ENCODE measurements at regions not wholly inside any gene's neighbourhood (a gene's known extent, or its start where the extent isn't known, plus 50 kb on each side); places are given as distances from the start of the nearest gene placed in this dataset.

DNA sequence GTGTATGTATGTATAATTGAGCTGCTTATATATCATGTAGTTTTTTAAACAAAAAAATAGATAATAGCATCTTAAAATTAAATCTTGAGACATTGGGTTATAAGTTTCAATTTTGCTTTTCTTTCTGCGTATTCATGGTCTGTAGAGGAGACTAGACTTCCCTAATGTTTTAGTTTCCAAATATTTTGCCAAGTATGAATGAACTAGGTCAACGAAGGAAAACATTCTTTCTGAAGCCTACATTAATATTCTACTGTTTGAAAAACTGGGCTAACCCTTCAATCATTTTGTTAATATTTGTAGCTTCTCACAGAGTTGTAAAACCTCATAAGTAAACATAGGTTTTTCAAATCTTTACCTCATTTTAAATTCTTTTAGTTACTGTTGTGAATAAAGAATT lies 592.7 kb downstream of the USP25 start:
- H3K27ac ChIP-seq: peak overlapping the region in 2 of 12 donors; percentile 2 to 31
- no peaks in the 10 kb centered on the region for H3K27me3 ChIP-seq
- intact Hi-C loops (cut with DNase I): loop anchor here in 1 of 10 donors (10.0 kb wide), 1 partner anchor 128 kb away; no protein-coding TSS in a partner anchor
- H3K4me3 ChIP-seq: peak overlapping the region in 2 of 12 donors; percentile 1 to 24
- DNase-seq (no peak), ATAC-seq (peak in 1 of 4 donors; percentile 59)
- WGBS, 4 donors: 60 to 74% (median 64%) methylated on average over 2 of the region's 2 CpGs
- peaks cover 0 to 23% (median 0%) of the 10 kb centered on the region in 12 donors for H3K4me1 ChIP-seq
- no peaks in the 10 kb centered on the region for H3K36me3 ChIP-seq
- H3K9me3 ChIP-seq: no peaks in the 10 kb centered on the region
- TF ChIP-seq POLR2A (IDR thresholded peaks at IDR 0.05): no peak
- TF ChIP-seq, protein P1, sequence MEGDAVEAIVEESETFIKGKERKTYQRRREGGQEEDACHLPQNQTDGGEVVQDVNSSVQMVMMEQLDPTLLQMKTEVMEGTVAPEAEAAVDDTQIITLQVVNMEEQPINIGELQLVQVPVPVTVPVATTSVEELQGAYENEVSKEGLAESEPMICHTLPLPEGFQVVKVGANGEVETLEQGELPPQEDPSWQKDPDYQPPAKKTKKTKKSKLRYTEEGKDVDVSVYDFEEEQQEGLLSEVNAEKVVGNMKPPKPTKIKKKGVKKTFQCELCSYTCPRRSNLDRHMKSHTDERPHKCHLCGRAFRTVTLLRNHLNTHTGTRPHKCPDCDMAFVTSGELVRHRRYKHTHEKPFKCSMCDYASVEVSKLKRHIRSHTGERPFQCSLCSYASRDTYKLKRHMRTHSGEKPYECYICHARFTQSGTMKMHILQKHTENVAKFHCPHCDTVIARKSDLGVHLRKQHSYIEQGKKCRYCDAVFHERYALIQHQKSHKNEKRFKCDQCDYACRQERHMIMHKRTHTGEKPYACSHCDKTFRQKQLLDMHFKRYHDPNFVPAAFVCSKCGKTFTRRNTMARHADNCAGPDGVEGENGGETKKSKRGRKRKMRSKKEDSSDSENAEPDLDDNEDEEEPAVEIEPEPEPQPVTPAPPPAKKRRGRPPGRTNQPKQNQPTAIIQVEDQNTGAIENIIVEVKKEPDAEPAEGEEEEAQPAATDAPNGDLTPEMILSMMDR (IDR thresholded peaks at IDR 0.05): no peak

DNA sequence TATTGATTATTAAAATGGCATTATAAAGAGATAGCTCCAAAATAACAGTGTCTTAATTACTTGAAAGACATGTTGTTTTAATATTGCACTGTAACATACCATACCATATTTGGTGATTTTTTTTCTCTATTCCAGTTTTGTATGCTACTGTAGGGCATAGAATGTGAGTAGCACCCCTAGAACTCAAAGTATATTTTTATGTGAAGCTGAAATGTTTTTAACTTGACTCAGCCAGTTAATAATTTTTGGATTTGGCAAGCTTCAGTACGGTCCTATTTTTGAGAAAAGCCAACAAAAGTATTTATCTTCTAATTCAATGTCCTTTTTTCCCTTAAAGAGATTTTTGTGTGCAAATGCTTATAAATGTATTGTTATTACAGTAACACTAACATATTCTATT lies 593.8 kb downstream of the USP25 start:
- ATAC-seq (no peak), DNase-seq (no peak)
- H3K27me3 ChIP-seq: no peaks in the 10 kb centered on the region
- TF ChIP-seq POLR2A (IDR thresholded peaks at IDR 0.05): no peak
- TF ChIP-seq, protein P1 (IDR thresholded peaks at IDR 0.05): no peak
- no peak overlapping the region for H3K4me3 ChIP-seq
- WGBS, 4 donors: 70 to 75% (median 72%) methylated on average over 1 of the region's 1 CpG
- H3K36me3 ChIP-seq: no peaks in the 10 kb centered on the region
- H3K9me3 ChIP-seq: no peaks in the 10 kb centered on the region
- H3K27ac ChIP-seq: no peak overlapping the region
- peaks cover 0 to 23% (median 0%) of the 10 kb centered on the region in 12 donors for H3K4me1 ChIP-seq
- intact Hi-C loops (cut with DNase I): loop anchor here in 1 of 10 donors (10.0 kb wide), 1 partner anchor 129 kb away; no protein-coding TSS in a partner anchor

DNA sequence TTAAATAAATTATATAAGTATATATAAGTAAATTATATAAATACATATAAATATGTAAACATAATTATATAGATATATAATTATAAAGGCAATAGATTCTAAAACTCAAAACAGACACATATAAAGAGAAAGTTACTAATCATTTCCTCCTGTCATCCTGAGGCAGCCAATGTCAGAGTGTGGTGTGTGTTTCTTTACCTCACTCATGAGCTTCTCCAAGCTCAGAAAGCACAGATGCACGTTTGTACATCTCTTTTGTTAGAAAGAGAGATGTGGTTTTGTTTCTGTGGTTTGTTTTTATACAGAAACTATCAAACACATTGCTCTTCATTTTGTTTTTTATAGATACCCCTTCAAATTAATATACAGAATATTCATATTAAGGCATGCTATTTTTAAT lies 594.8 kb downstream of the USP25 start:
- no peak for DNase-seq
- H3K4me3 ChIP-seq: no peak overlapping the region
- TF ChIP-seq, protein P1 (IDR thresholded peaks at IDR 0.05): no peak
- TF ChIP-seq POLR2A (IDR thresholded peaks at IDR 0.05): no peak
- H3K9me3 ChIP-seq: no peaks in the 10 kb centered on the region
- H3K27me3 ChIP-seq: no peaks in the 10 kb centered on the region
- intact Hi-C loops (cut with DNase I): loop anchor here in 3 of 10 donors (5.0 to 10.0 kb wide), 3 partner anchors 47 to 242 kb away; no protein-coding TSS in a partner anchor
- 34 to 58% (median 40%) methylated on average over 1 of the region's 1 CpG for WGBS, 4 donors
- no peak overlapping the region for H3K27ac ChIP-seq
- H3K36me3 ChIP-seq: no peaks in the 10 kb centered on the region
- H3K4me1 ChIP-seq: peaks cover 0 to 23% (median 0%) of the 10 kb centered on the region in 12 donors
- no peak for ATAC-seq

DNA sequence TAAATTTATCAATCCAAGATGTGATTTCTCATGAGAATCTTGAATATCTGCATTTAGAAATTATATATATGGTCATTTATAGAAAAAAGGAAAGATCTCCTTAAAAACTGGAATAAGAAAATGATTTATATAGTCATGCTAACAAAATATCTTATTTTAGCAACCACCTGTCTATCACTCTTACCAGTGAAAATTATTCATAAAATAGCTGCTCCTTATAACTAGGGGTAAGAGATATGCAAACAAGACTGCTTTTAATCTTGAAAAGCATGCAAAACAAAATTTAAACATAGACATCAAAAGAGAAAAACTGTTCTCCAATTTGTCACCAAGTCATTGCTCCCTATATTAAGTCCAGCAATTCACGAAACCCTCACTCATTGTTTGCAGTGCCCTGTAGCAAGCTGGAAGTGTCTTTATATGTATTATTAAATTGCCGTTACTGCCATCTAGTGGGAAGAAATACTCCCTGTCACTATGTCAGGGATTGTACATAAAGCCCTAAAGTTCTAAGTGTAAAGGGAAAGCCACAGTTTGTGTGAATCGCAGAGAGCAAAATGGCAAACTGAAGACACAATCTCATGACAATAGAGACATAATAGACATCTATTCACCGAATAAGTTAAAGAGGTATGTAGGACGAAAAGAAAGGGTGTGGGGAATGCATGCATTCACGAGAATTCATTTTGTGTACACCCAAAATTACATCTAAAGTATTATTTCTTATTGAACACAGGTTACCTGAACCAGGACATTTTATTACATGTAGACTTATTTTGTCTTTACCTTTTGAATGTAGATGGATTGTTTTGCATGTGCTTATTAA lies 600.5 kb downstream of the USP25 start:
- peak in 1 of 5 donors; percentile 12 for DNase-seq
- Histone ChIP-seq H3K4me3 (peak overlapping the region in 7 of 12 donors; percentile 1 to 31 (median 14)), H3K27ac (peak overlapping the region in 1 of 12 donors; percentile 7), H3K9me3 (no peaks in the 10 kb centered on the region), H3K36me3 (no peaks in the 10 kb centered on the region), H3K4me1 (peaks cover 0 to 4% (median 0%) of the 10 kb centered on the region in 12 donors), H3K27me3 (no peaks in the 10 kb centered on the region)
- WGBS, 4 donors: 21 to 29% (median 23%) methylated on average over 6 of the region's 6 CpGs
- TF ChIP-seq POLR2A (IDR thresholded peaks at IDR 0.05): no peak
- TF ChIP-seq, protein P1 (IDR thresholded peaks at IDR 0.05): peak; percentile 57 to 86 (median 79)
- intact Hi-C loops (cut with DNase I): loop anchor here in 8 of 10 donors (1.0 to 5.0 kb wide), 6 partner anchors 135 to 249 kb away; no protein-coding TSS in a partner anchor
- peak; percentile 94 to 99 (median 96) for ATAC-seq

Measured in heart left ventricle (tissue), 16 donors.